ENCODE measurements at regions not wholly inside any gene's neighbourhood (a gene's known extent, or its start where the extent isn't known, plus 50 kb on each side); places are given as distances from the start of the nearest gene placed in this dataset.

GRCh38 chr15:85859671-85860070 lies 64.9 kb upstream of the KLHL25 start:
- TF ChIP-seq, protein P1, sequence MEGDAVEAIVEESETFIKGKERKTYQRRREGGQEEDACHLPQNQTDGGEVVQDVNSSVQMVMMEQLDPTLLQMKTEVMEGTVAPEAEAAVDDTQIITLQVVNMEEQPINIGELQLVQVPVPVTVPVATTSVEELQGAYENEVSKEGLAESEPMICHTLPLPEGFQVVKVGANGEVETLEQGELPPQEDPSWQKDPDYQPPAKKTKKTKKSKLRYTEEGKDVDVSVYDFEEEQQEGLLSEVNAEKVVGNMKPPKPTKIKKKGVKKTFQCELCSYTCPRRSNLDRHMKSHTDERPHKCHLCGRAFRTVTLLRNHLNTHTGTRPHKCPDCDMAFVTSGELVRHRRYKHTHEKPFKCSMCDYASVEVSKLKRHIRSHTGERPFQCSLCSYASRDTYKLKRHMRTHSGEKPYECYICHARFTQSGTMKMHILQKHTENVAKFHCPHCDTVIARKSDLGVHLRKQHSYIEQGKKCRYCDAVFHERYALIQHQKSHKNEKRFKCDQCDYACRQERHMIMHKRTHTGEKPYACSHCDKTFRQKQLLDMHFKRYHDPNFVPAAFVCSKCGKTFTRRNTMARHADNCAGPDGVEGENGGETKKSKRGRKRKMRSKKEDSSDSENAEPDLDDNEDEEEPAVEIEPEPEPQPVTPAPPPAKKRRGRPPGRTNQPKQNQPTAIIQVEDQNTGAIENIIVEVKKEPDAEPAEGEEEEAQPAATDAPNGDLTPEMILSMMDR (IDR thresholded peaks at IDR 0.05) = no peak
- no peak for TF ChIP-seq POLR2A (IDR thresholded peaks at IDR 0.05)
